ENCODE measurements at regions not wholly inside any gene's neighbourhood (a gene's known extent, or its start where the extent isn't known, plus 50 kb on each side); places are given as distances from the start of the nearest gene placed in this dataset.
A peak's percentile ranks its signal among the peaks of the same experiment; 100 is the strongest.

GRCh38 chr10:125343118-125343925 is 183.0 kb upstream of the CTBP2 start:
- TF ChIP-seq CTCF (IDR thresholded peaks at IDR 0.05; ENCODE audit: insufficient read depth, low read depth, low read length, missing control alignments): peak; percentile 81

GRCh38 chr10:125341611-125342010 is 181.2 kb upstream of the CTBP2 start:
- TF ChIP-seq CTCF (IDR thresholded peaks at IDR 0.05; ENCODE audit: insufficient read depth, low read depth, low read length, missing control alignments): no peak
- DNase-seq (ENCODE audit: low read depth): no peak

More at GRCh38 chr10:125343118-125343925, 183.0 kb upstream of the CTBP2 start:
- no peak overlapping the region for H3K4me3 ChIP-seq (ENCODE audit: low read length)
- peak; percentile 52 for DNase-seq (ENCODE audit: low read depth)

GRCh38 chr10:125340903-125341302 is 180.5 kb upstream of the CTBP2 start:
- H3K4me3 ChIP-seq (ENCODE audit: low read length): no peak overlapping the region
- TF ChIP-seq CTCF (IDR thresholded peaks at IDR 0.05; ENCODE audit: insufficient read depth, low read depth, low read length, missing control alignments): no peak
- DNase-seq (ENCODE audit: low read depth): peak; percentile 41

More at GRCh38 chr10:125341611-125342010, 181.2 kb upstream of the CTBP2 start:
- H3K4me3 ChIP-seq (ENCODE audit: low read length): no peak overlapping the region

- no peak overlapping the region for H3K4me3 ChIP-seq (ENCODE audit: low read length)
- no peak for TF ChIP-seq CTCF (IDR thresholded peaks at IDR 0.05; ENCODE audit: insufficient read depth, low read depth, low read length, missing control alignments)
- no peak for DNase-seq (ENCODE audit: low read depth)
Measured at GRCh38 chr10:125337510-125337909, 177.1 kb upstream of the CTBP2 start.

GRCh38 chr10:125334545-125334944 is 174.2 kb upstream of the CTBP2 start:
- DNase-seq (ENCODE audit: low read depth): no peak
- no peak for TF ChIP-seq CTCF (IDR thresholded peaks at IDR 0.05; ENCODE audit: insufficient read depth, low read depth, low read length, missing control alignments)
- no peak overlapping the region for H3K4me3 ChIP-seq (ENCODE audit: low read length)

- no peak overlapping the region for H3K4me3 ChIP-seq (ENCODE audit: low read length)
- no peak for TF ChIP-seq CTCF (IDR thresholded peaks at IDR 0.05; ENCODE audit: insufficient read depth, low read depth, low read length, missing control alignments)
- no peak for DNase-seq (ENCODE audit: low read depth)
Measured at GRCh38 chr10:125333769-125334168, 173.4 kb upstream of the CTBP2 start.

- TF ChIP-seq CTCF (IDR thresholded peaks at IDR 0.05; ENCODE audit: insufficient read depth, low read depth, low read length, missing control alignments): no peak
- DNase-seq (ENCODE audit: low read depth): peak; percentile 38
- no peak overlapping the region for H3K4me3 ChIP-seq (ENCODE audit: low read length)
Measured at GRCh38 chr10:125333209-125333591, 172.8 kb upstream of the CTBP2 start.

Data from epithelial cell of esophagus (primary cell).